Neutrophil (primary cell): ENCODE measurements at regions not wholly inside any gene's neighbourhood (a gene's known extent, or its start where the extent isn't known, plus 50 kb on each side); places are given as distances from the start of the nearest gene placed in this dataset.
"Not testable (repeated sequence)": the region's sequence is repeated elsewhere in the genome, so short reads cannot be mapped to it uniquely, and the experiment has no call there.

Source experiments
- H3K27ac ChIP-seq: fragments of 200-600 bp; sonication (generic); 2 replicates; pipeline ENCODE4 v1.5.1; 2016; ENCODE audit warnings: mild to moderate bottlenecking, moderate library complexity
- H3K27me3 ChIP-seq: fragments of 200-600 bp; sonication (generic); 2 replicates; pipeline ENCODE4 v1.6.0; 2016; ENCODE audit warnings: mild to moderate bottlenecking
- H3K36me3 ChIP-seq: fragments of 200-600 bp; sonication (generic); 2 replicates; pipeline ENCODE4 v1.5.1; 2017
- H3K4me1 ChIP-seq, 2 experiments: fragments of 200-600 bp in 1 of 2; sonication (generic) in 1 of 2; 1 replicate in 1 of 2; 2 replicates in 1 of 2; pipeline versions ENCODE4 v1.5.1 to v1.6.1; 2013 to 2016; ENCODE audit warnings: low read depth in 1 of 2, low read length in 1 of 2, mild to moderate bottlenecking in 1 of 2, moderate library complexity in 1 of 2; ENCODE audit not compliant: control insufficient read depth in 1 of 2, insufficient read depth in 1 of 2
- H3K4me3 ChIP-seq, 2 experiments: fragments of 200-600 bp in 1 of 2; sonication (generic) in 1 of 2; 1 replicate in 1 of 2; 2 replicates in 1 of 2; pipeline ENCODE4 v1.5.1; 2013 to 2016; ENCODE audit warnings: low read depth in 1 of 2, low read length in 1 of 2, mild to moderate bottlenecking in 1 of 2, moderate library complexity in 1 of 2
- H3K9me3 ChIP-seq: fragments of 200-600 bp; sonication (generic); 2 replicates; pipeline ENCODE4 v1.5.1; 2016

- H3K4me1 ChIP-seq, H3K27me3 ChIP-seq, H3K4me3 ChIP-seq, H3K9me3 ChIP-seq, H3K27ac ChIP-seq, H3K36me3 ChIP-seq: not testable (repeated sequence)
Measured at GRCh38 chr16:29355339-29356059, 51.0 kb downstream of the NPIPB11 start.

DNA sequence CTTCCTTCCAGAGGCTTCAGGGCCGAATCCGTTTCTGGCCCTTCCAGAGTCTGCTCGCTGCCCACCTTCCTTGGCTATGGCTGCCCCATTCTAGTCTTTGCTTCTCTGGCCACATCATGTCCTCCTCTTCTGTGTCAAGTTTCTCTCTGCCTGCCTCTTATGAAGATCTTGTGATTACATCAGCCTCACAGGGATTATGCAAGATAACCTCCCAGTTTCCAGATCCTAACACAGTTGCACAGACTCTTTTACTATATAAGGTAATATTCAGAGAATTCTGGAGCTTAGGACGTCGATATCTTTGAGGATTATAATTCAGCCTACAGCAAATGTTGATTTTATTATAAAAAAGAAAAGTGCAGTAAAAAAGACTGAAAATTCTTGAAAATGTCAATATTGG is 52.1 kb downstream of the NPIPB11 start:
- not testable (repeated sequence) for H3K9me3 ChIP-seq, H3K4me3 ChIP-seq, H3K27ac ChIP-seq, H3K27me3 ChIP-seq, H3K36me3 ChIP-seq, H3K4me1 ChIP-seq

DNA sequence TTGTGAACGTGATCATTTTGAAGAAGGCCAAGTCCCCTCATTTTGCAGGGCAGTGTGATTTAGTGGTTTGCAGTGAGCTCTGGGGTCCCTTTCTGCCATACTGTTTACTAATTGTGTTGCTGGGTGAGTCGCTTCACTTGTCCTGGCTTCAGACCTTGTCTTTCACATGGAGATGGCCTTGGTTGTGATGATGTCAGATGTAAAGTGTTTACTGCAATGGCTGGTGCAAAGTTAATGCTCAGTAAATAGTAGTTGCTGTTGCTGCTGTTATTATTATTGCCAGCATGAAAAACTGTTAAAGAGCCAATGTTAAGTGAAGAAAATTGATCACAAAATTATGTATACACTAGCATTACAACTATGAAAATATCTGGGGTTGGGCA is 53.9 kb downstream of the NPIPB11 start:
- H3K4me3 ChIP-seq, H3K36me3 ChIP-seq, H3K4me1 ChIP-seq, H3K27ac ChIP-seq, H3K27me3 ChIP-seq, H3K9me3 ChIP-seq: not testable (repeated sequence)

- H3K36me3 ChIP-seq, H3K4me1 ChIP-seq, H3K9me3 ChIP-seq, H3K27ac ChIP-seq, H3K4me3 ChIP-seq, H3K27me3 ChIP-seq: not testable (repeated sequence)
Measured at GRCh38 chr16:29351970-29352616, 54.4 kb downstream of the NPIPB11 start.

GRCh38 chr16:29351271-29351969 is 55.1 kb downstream of the NPIPB11 start:
- H3K9me3 ChIP-seq, H3K4me1 ChIP-seq, H3K27ac ChIP-seq, H3K27me3 ChIP-seq, H3K4me3 ChIP-seq, H3K36me3 ChIP-seq: not testable (repeated sequence)

- H3K36me3 ChIP-seq, H3K4me1 ChIP-seq, H3K27ac ChIP-seq, H3K27me3 ChIP-seq, H3K9me3 ChIP-seq, H3K4me3 ChIP-seq: not testable (repeated sequence)
Measured at GRCh38 chr16:29349966-29350365, 56.5 kb downstream of the NPIPB11 start.

DNA sequence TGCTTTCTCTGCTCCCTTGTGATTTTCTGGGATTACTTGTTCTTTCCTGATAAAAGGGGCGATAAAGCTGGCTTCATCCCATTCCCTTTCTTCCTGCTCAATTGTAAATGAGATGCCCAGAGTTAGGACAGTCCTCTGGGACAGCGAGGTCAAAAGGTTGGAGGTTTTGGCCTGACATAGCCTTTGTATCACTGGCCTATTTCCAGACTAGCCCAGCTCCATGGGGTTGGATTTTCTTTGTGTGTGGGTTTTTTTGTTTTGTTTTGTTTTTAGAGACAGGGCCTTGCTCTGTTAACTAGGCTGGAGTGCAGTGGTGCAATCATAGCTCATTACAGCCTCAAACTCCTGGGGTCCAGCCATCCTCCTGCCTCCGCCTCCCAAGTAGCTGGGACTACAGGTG is 57.8 kb downstream of the NPIPB11 start:
- not testable (repeated sequence) for H3K9me3 ChIP-seq, H3K4me3 ChIP-seq, H3K27ac ChIP-seq, H3K36me3 ChIP-seq, H3K4me1 ChIP-seq, H3K27me3 ChIP-seq

GRCh38 chr16:29348123-29348690 is 58.3 kb downstream of the NPIPB11 start:
- H3K36me3 ChIP-seq, H3K4me3 ChIP-seq, H3K4me1 ChIP-seq, H3K27ac ChIP-seq, H3K27me3 ChIP-seq, H3K9me3 ChIP-seq: not testable (repeated sequence)

- H3K36me3 ChIP-seq: not testable (repeated sequence)
Measured at GRCh38 chr16:29346796-29347580, 59.5 kb downstream of the NPIPB11 start.

GRCh38 chr16:29346203-29346602 is 60.3 kb downstream of the NPIPB11 start:
- not testable (repeated sequence) for H3K36me3 ChIP-seq, H3K4me3 ChIP-seq, H3K27me3 ChIP-seq, H3K4me1 ChIP-seq, H3K9me3 ChIP-seq, H3K27ac ChIP-seq

More at GRCh38 chr16:29346796-29347580, 59.5 kb downstream of the NPIPB11 start:
- not testable (repeated sequence) for H3K27me3 ChIP-seq, H3K27ac ChIP-seq, H3K4me1 ChIP-seq, H3K9me3 ChIP-seq, H3K4me3 ChIP-seq

- H3K36me3 ChIP-seq, H3K27ac ChIP-seq, H3K27me3 ChIP-seq, H3K4me1 ChIP-seq, H3K9me3 ChIP-seq, H3K4me3 ChIP-seq: not testable (repeated sequence)
Measured at GRCh38 chr16:29342937-29343336, 63.6 kb downstream of the NPIPB11 start.

- not testable (repeated sequence) for H3K9me3 ChIP-seq, H3K27ac ChIP-seq
Measured at GRCh38 chr16:29340779-29341438, 65.6 kb downstream of the NPIPB11 start.

DNA sequence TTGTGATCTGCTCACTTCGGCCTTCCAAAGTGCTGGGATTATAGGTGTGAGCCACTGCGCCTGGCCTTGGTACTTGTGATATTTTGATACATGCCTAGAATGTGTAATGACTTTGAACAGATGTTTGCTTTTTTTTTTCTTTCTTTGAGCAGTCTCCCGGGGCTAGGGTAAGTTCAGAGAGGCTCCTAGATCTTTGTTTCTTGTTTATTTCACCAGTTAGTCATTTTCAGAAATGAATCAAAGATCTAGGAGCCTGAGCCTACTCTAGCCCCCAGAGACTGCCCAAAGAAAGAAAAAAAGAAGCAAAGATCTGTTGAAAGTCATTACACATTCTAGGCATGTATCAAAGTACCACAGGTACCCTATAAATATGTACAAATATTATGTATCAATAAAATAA is 66.3 kb downstream of the NPIPB11 start:
- H3K9me3 ChIP-seq, H3K27me3 ChIP-seq, H3K36me3 ChIP-seq, H3K4me3 ChIP-seq, H3K27ac ChIP-seq, H3K4me1 ChIP-seq: not testable (repeated sequence)

More at GRCh38 chr16:29340779-29341438, 65.6 kb downstream of the NPIPB11 start:
- not testable (repeated sequence) for H3K27me3 ChIP-seq, H3K4me1 ChIP-seq, H3K36me3 ChIP-seq, H3K4me3 ChIP-seq
